ENCODE measurements at regions not wholly inside any gene's neighbourhood (a gene's known extent, or its start where the extent isn't known, plus 50 kb on each side); places are given as distances from the start of the nearest gene placed in this dataset.
"Not testable (repeated sequence)": the region's sequence is repeated elsewhere in the genome, so short reads cannot be mapped to it uniquely, and the experiment has no call there.

DNA sequence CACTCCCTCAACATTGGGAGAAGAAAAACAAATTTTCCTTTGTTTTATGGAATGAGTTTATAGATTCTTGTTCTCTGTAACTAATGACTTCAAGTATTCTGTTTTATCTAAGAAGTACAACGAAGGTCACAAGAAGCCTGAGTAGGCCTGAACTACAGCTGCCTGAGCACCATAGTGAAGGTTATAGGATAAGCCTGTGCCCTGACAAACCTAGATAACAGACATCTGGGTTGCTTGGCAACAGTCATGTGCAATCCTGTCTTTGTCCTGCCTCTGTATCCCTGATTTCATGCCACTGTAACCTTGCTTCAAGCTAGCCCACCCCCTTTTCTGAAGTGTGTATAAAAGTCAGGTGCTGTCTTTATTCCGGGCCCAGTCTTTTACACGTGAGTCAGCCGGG is 520.8 kb downstream of the KCNJ18 start:
- not testable (repeated sequence) for TF ChIP-seq POLR2AphosphoS5 (IDR thresholded peaks at IDR 0.05; ENCODE audit: insufficient read depth in 1 of 2, low read depth in 1 of 2); POLR2A (IDR thresholded peaks at IDR 0.05)
- TF ChIP-seq, protein P1, sequence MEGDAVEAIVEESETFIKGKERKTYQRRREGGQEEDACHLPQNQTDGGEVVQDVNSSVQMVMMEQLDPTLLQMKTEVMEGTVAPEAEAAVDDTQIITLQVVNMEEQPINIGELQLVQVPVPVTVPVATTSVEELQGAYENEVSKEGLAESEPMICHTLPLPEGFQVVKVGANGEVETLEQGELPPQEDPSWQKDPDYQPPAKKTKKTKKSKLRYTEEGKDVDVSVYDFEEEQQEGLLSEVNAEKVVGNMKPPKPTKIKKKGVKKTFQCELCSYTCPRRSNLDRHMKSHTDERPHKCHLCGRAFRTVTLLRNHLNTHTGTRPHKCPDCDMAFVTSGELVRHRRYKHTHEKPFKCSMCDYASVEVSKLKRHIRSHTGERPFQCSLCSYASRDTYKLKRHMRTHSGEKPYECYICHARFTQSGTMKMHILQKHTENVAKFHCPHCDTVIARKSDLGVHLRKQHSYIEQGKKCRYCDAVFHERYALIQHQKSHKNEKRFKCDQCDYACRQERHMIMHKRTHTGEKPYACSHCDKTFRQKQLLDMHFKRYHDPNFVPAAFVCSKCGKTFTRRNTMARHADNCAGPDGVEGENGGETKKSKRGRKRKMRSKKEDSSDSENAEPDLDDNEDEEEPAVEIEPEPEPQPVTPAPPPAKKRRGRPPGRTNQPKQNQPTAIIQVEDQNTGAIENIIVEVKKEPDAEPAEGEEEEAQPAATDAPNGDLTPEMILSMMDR (IDR thresholded peaks at IDR 0.05), result not testable (repeated sequence)

Data from vagina (tissue), 2 donors.